H9 (cell line): ENCODE measurements at regions not wholly inside any gene's neighbourhood (a gene's known extent, or its start where the extent isn't known, plus 50 kb on each side); places are given as distances from the start of the nearest gene placed in this dataset.

ENCODE experiments used
- DNase-seq: peaks from one replicate; pipeline ENCODE4 v3.0.0-alpha.2; 2017
- H2AFZ ChIP-seq: one replicate; pipeline ENCODE4 v1.6.1; 2013; ENCODE audit warnings: mild to moderate bottlenecking, low read length, control low read depth, moderate library complexity
- H2AK5ac ChIP-seq: 2 replicates; pipeline ENCODE4 v1.6.1; 2013; ENCODE audit warnings: low read length, control low read depth, mixed read lengths; ENCODE audit not compliant: insufficient read length
- H2BK120ac ChIP-seq: one replicate; pipeline ENCODE4 v1.6.1; 2013; ENCODE audit warnings: low read depth, mild to moderate bottlenecking, low read length, control low read depth, inconsistent platforms; ENCODE audit not compliant: poor library complexity, severe bottlenecking
- H2BK12ac ChIP-seq: 2 replicates; pipeline ENCODE4 v1.6.1; 2013; ENCODE audit warnings: low read length, control low read depth, mixed read lengths, low read depth; ENCODE audit not compliant: insufficient read length
- H2BK15ac ChIP-seq: 2 replicates; pipeline ENCODE4 v1.6.1; 2013; ENCODE audit warnings: low read depth, low read length, control low read depth
- H2BK20ac ChIP-seq: one replicate; pipeline ENCODE4 v1.6.1; 2013; ENCODE audit warnings: low read depth, mild to moderate bottlenecking, low read length, control low read depth, inconsistent platforms; ENCODE audit not compliant: poor library complexity, severe bottlenecking
- H2BK5ac ChIP-seq: 2 replicates; pipeline ENCODE4 v1.6.1; 2013; ENCODE audit warnings: low read length, control low read depth, mixed read lengths; ENCODE audit not compliant: insufficient read length
- H3K14ac ChIP-seq: 2 replicates; pipeline ENCODE4 v1.6.1; 2013; ENCODE audit warnings: low read length, control low read depth; ENCODE audit not compliant: insufficient read depth
- H3K18ac ChIP-seq: 2 replicates; pipeline ENCODE4 v1.6.1; 2013; ENCODE audit warnings: low read depth, mild to moderate bottlenecking, mixed read lengths, low read length, control low read depth; ENCODE audit not compliant: insufficient read length
- H3K23ac ChIP-seq: 2 replicates; pipeline ENCODE4 v1.6.1; 2013; ENCODE audit warnings: low read length, control low read depth, mixed read lengths, low read depth; ENCODE audit not compliant: insufficient read length
- H3K23me2 ChIP-seq: 2 replicates; pipeline ENCODE4 v1.6.1; 2013; ENCODE audit warnings: low read depth, mild to moderate bottlenecking, mixed read lengths, low read length, control low read depth; ENCODE audit not compliant: insufficient read length, poor library complexity, severe bottlenecking
- H3K27ac ChIP-seq: 2 replicates; pipeline ENCODE4 v1.5.1; 2013; ENCODE audit warnings: low read length, control low read depth, mixed read lengths, low read depth; ENCODE audit not compliant: insufficient read length
- H3K27me3 ChIP-seq: 2 replicates; pipeline ENCODE4 v1.6.1; 2013; ENCODE audit warnings: low read length, control low read depth, inconsistent platforms; ENCODE audit not compliant: insufficient read depth
- H3K4ac ChIP-seq: 2 replicates; pipeline ENCODE4 v1.6.1; 2013; ENCODE audit warnings: low read depth, mild to moderate bottlenecking, control low read depth, inconsistent platforms, low read length, moderate library complexity
- H3K4me1 ChIP-seq: 2 replicates; pipeline ENCODE4 v1.6.1; 2013; ENCODE audit warnings: low read length, control low read depth, inconsistent platforms; ENCODE audit not compliant: insufficient read depth
- H3K4me2 ChIP-seq: 2 replicates; pipeline ENCODE4 v1.6.1; 2013; ENCODE audit warnings: low read length, control low read depth, mixed read lengths; ENCODE audit not compliant: insufficient read length, insufficient read depth
- H3K56ac ChIP-seq: 2 replicates; pipeline ENCODE4 v1.6.1; 2013; ENCODE audit warnings: low read depth, mild to moderate bottlenecking, mixed read lengths, low read length, control low read depth; ENCODE audit not compliant: insufficient read length
- H3K79me1 ChIP-seq: 2 replicates; pipeline ENCODE4 v1.6.1; 2013; ENCODE audit warnings: low read depth, mild to moderate bottlenecking, moderate library complexity, low read length, control low read depth, inconsistent platforms; ENCODE audit not compliant: insufficient read depth, poor library complexity, severe bottlenecking
- H3K79me2 ChIP-seq: 2 replicates; pipeline ENCODE4 v1.6.1; 2013; ENCODE audit warnings: low read length, control low read depth, inconsistent platforms; ENCODE audit not compliant: insufficient read depth
- H3K9ac ChIP-seq: 2 replicates; pipeline ENCODE4 v1.6.1; 2013; ENCODE audit warnings: low read length, control low read depth, mixed read lengths; ENCODE audit not compliant: insufficient read length; ENCODE audit errors: extremely low read depth
- H3K9me3 ChIP-seq: one replicate; pipeline ENCODE4 v1.6.1; 2013; ENCODE audit warnings: low read depth, low read length, inconsistent platforms; ENCODE audit not compliant: control insufficient read depth
- H3T11ph ChIP-seq: one replicate; pipeline ENCODE4 v1.6.1; 2013; ENCODE audit warnings: mild to moderate bottlenecking, low read length, control low read depth, inconsistent platforms
- H4K20me1 ChIP-seq: one replicate; pipeline ENCODE4 v1.6.1; 2013; ENCODE audit not compliant: control insufficient read depth, insufficient read length, insufficient read depth
- H4K5ac ChIP-seq: 2 replicates; pipeline ENCODE4 v1.6.1; 2013; ENCODE audit warnings: low read depth, mild to moderate bottlenecking, mixed read lengths, low read length, control low read depth; ENCODE audit not compliant: insufficient read length
- H4K8ac ChIP-seq: replicated peaks from 2 replicates; pipeline ENCODE4 v1.6.1; 2013; ENCODE audit warnings: low read length, control low read depth, mixed read lengths, low read depth; ENCODE audit not compliant: insufficient read length
- H4K91ac ChIP-seq: 2 replicates; pipeline ENCODE4 v1.6.1; 2013; ENCODE audit warnings: low read depth, mild to moderate bottlenecking, moderate library complexity, mixed read lengths, low read length, control low read depth; ENCODE audit not compliant: insufficient read length
- H3K27ac Mint-ChIP-seq, 3 experiments: 2 replicates in 2 of 3; 3 replicates in 1 of 3; pipeline ENCODE4 v1.8.0; 2020 to 2021; ENCODE audit warnings: mixed read lengths in 3 of 3, mild to moderate bottlenecking in 1 of 3, moderate library complexity in 1 of 3
- H3K27me3 Mint-ChIP-seq: 2 replicates; pipeline ENCODE4 v1.8.0; 2021; ENCODE audit warnings: low read depth, mild to moderate bottlenecking, moderate library complexity, mixed read lengths
- H3K36me3 Mint-ChIP-seq, 3 experiments: 2 replicates in 2 of 3; 3 replicates in 1 of 3; pipeline ENCODE4 v1.8.0; 2020 to 2021; ENCODE audit warnings: low read depth in 3 of 3, mixed read lengths in 3 of 3; ENCODE audit not compliant: insufficient read depth in 1 of 3
- H3K4me1 Mint-ChIP-seq, 2 experiments: 2 replicates each; pipeline ENCODE4 v1.8.0; 2020; ENCODE audit warnings: mixed read lengths in 2 of 2
- H3K4me3 Mint-ChIP-seq, 2 experiments: 2 replicates in 1 of 2; 3 replicates in 1 of 2; pipeline ENCODE4 v1.8.0; 2020 to 2021; ENCODE audit warnings: mild to moderate bottlenecking in 2 of 2, mixed read lengths in 2 of 2, moderate library complexity in 1 of 2
- H3K9me3 Mint-ChIP-seq, 2 experiments: 2 replicates in 1 of 2; 3 replicates in 1 of 2; pipeline ENCODE4 v1.8.0; 2020; ENCODE audit warnings: mild to moderate bottlenecking in 2 of 2, mixed read lengths in 2 of 2, moderate library complexity in 1 of 2
- WGBS: extraction: QIAGEN DNeasy Blood & Tissue Kit; methylation state at CpG from one replicate; pipeline ENCODE4 v1.1.7; 2013; ENCODE audit warnings: missing lambda C conversion rate, low lambda C conversion rate, mixed read lengths; ENCODE audit not compliant: insufficient read length; ENCODE audit errors: extremely low coverage; 5-methylcytosine and 5-hydroxymethylcytosine counted together
- TF ChIP-seq, protein P1 (sequence below): fragments of 200-600 bp; sonication (generic); conservative IDR thresholded peaks from 3 replicates; pipeline ENCODE4 v1.8.0; 2021; ENCODE audit warnings: antibody characterized with exemption, mild to moderate bottlenecking

DNA sequence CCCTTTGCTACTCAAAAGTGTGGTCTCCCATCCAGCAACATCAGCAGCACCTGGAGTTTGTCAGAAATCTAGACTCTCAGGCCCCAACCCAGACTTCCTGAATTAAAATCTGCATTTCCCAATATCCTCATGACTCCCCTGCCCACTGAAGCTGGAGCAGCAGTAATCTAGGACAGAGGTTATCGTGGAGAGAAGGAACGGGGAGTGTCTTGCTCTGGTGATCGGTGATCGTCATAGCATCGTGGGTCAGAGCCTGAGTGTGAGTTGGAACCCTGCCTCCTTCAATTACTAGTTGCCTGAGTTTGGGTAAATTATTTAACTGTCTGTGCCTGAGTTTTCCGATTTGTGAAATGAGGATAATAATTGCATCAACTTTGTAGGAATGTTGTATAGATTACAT lies 217.3 kb upstream of the ATP5MC3 start:
- no peak overlapping the region for H2AFZ ChIP-seq
- no peaks in the 10 kb centered on the region for H3K4me1 Mint-ChIP-seq
- H2BK15ac ChIP-seq: no peak overlapping the region
- H4K5ac ChIP-seq: no peak overlapping the region
- no peak overlapping the region for H2BK120ac ChIP-seq
- no peak overlapping the region for H3K4me2 ChIP-seq
- no peak overlapping the region for H3K27ac ChIP-seq
- H2AK5ac ChIP-seq: no peak overlapping the region
- H3T11ph ChIP-seq: no peak overlapping the region
- H3K4ac ChIP-seq: no peak overlapping the region
- no peak overlapping the region for H4K8ac ChIP-seq
- no peaks in the 10 kb centered on the region for H3K23me2 ChIP-seq
- no peak overlapping the region for H3K18ac ChIP-seq
- no peaks in the 10 kb centered on the region for H3K9me3 Mint-ChIP-seq
- H3K79me2 ChIP-seq: no peaks in the 10 kb centered on the region
- H2BK5ac ChIP-seq: no peak overlapping the region
- TF ChIP-seq, protein P1, sequence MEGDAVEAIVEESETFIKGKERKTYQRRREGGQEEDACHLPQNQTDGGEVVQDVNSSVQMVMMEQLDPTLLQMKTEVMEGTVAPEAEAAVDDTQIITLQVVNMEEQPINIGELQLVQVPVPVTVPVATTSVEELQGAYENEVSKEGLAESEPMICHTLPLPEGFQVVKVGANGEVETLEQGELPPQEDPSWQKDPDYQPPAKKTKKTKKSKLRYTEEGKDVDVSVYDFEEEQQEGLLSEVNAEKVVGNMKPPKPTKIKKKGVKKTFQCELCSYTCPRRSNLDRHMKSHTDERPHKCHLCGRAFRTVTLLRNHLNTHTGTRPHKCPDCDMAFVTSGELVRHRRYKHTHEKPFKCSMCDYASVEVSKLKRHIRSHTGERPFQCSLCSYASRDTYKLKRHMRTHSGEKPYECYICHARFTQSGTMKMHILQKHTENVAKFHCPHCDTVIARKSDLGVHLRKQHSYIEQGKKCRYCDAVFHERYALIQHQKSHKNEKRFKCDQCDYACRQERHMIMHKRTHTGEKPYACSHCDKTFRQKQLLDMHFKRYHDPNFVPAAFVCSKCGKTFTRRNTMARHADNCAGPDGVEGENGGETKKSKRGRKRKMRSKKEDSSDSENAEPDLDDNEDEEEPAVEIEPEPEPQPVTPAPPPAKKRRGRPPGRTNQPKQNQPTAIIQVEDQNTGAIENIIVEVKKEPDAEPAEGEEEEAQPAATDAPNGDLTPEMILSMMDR: no peak
- no peak overlapping the region for H3K4me3 Mint-ChIP-seq
- no peaks in the 10 kb centered on the region for H3K27me3 ChIP-seq
- no peak overlapping the region for H2BK12ac ChIP-seq
- no peak overlapping the region for H3K27ac Mint-ChIP-seq
- peaks cover 1% of the 10 kb centered on the region; the same call in 1 of the 2 replicates for H3K27me3 Mint-ChIP-seq
- H3K23ac ChIP-seq: no peak overlapping the region
- no peak overlapping the region for H3K14ac ChIP-seq
- WGBS: no CpG with 5 or more reads among the region's 6 CpGs
- no peak overlapping the region for H3K56ac ChIP-seq
- H2BK20ac ChIP-seq: no peak overlapping the region
- no peak overlapping the region for H4K91ac ChIP-seq
- no peak overlapping the region for H3K9ac ChIP-seq
- H3K79me1 ChIP-seq: no peaks in the 10 kb centered on the region
- H3K9me3 ChIP-seq: no peaks in the 10 kb centered on the region
- DNase-seq: no peak
- no peaks in the 10 kb centered on the region for H3K4me1 ChIP-seq
- H4K20me1 ChIP-seq: no peaks in the 10 kb centered on the region
- H3K36me3 Mint-ChIP-seq: no peaks in the 10 kb centered on the region
